ENCODE measurements at regions not wholly inside any gene's neighbourhood (a gene's known extent, or its start where the extent isn't known, plus 50 kb on each side); places are given as distances from the start of the nearest gene placed in this dataset.

- Histone ChIP-seq H3K36me3 (ENCODE audit: insufficient read depth, low read length) (no peaks in the 10 kb centered on the region), H3K9ac (ENCODE audit: low read length) (no peak overlapping the region), H2AFZ (ENCODE audit: low read depth, low read length) (no peak overlapping the region), H3K9me2 (ENCODE audit: insufficient read depth, low read length) (no peaks in the 10 kb centered on the region), H3F3A (ENCODE audit: insufficient read depth, low read length, poor library complexity, severe bottlenecking) (no peaks in the 10 kb centered on the region), H3K9me3 (ENCODE audit: low read length) (no peaks in the 10 kb centered on the region), H3K79me2 (replicated peaks; ENCODE audit: insufficient read depth, low read length) (no peaks in the 10 kb centered on the region), H3K4me2 (ENCODE audit: low read length) (no peak overlapping the region), H3K27ac (ENCODE audit: low read length) (no peak overlapping the region), H3K4me3 (ENCODE audit: low read length) (no peak overlapping the region), H4K20me1 (ENCODE audit: insufficient read depth) (no peaks in the 10 kb centered on the region), H3K27me3 (ENCODE audit: insufficient read depth, low read depth, low read length) (no peaks in the 10 kb centered on the region)
- TF ChIP-seq MXI1 (conservative IDR thresholded peaks at IDR 0.05; ENCODE audit: poor library complexity, severe bottlenecking) (no peak), SMC3 (conservative IDR thresholded peaks at IDR 0.05; ENCODE audit: poor library complexity) (no peak), TAF1 (IDR thresholded peaks at IDR 0.05; ENCODE audit: low read depth) (no peak), EZH2 (IDR thresholded peaks at IDR 0.05; ENCODE audit: borderline replicate concordance, insufficient read depth, low read length, poor library complexity, severe bottlenecking) (no peak), EP300 (conservative IDR thresholded peaks at IDR 0.05; ENCODE audit: poor library complexity, severe bottlenecking) (no peak), RAD21 (conservative IDR thresholded peaks at IDR 0.05) (no peak), POLR2AphosphoS5 (IDR thresholded peaks at IDR 0.05) (no peak), CTCF (IDR thresholded peaks at IDR 0.05; ENCODE audit: poor library complexity, severe bottlenecking) (no peak), REST (IDR thresholded peaks at IDR 0.05; ENCODE audit: borderline replicate concordance) (no peak)
Measured at GRCh38 chr3:88775026-88775690, 332.3 kb upstream of the EPHA3 start.

- Histone ChIP-seq H3K4me3 (ENCODE audit: low read length) (no peak overlapping the region), H3K27me3 (ENCODE audit: insufficient read depth, low read depth, low read length) (no peaks in the 10 kb centered on the region), H3F3A (ENCODE audit: insufficient read depth, low read length, poor library complexity, severe bottlenecking) (no peaks in the 10 kb centered on the region), H3K4me2 (ENCODE audit: low read length) (no peak overlapping the region), H3K9ac (ENCODE audit: low read length) (no peak overlapping the region), H2AFZ (ENCODE audit: low read depth, low read length) (no peak overlapping the region), H3K9me2 (ENCODE audit: insufficient read depth, low read length) (no peaks in the 10 kb centered on the region), H3K9me3 (ENCODE audit: low read length) (no peaks in the 10 kb centered on the region), H4K20me1 (ENCODE audit: insufficient read depth) (no peaks in the 10 kb centered on the region), H3K36me3 (ENCODE audit: insufficient read depth, low read length) (no peaks in the 10 kb centered on the region), H3K27ac (ENCODE audit: low read length) (no peak overlapping the region), H3K79me2 (replicated peaks; ENCODE audit: insufficient read depth, low read length) (no peaks in the 10 kb centered on the region)
- TF ChIP-seq POLR2AphosphoS5 (IDR thresholded peaks at IDR 0.05), result no peak
- no peak for TF ChIP-seq TAF1 (IDR thresholded peaks at IDR 0.05; ENCODE audit: low read depth)
- no peak for TF ChIP-seq MXI1 (conservative IDR thresholded peaks at IDR 0.05; ENCODE audit: poor library complexity, severe bottlenecking)
- TF ChIP-seq EP300 (conservative IDR thresholded peaks at IDR 0.05; ENCODE audit: poor library complexity, severe bottlenecking), result no peak
- no peak for TF ChIP-seq REST (IDR thresholded peaks at IDR 0.05; ENCODE audit: borderline replicate concordance)
- TF ChIP-seq CTCF (IDR thresholded peaks at IDR 0.05; ENCODE audit: poor library complexity, severe bottlenecking), result no peak
- no peak for TF ChIP-seq SMC3 (conservative IDR thresholded peaks at IDR 0.05; ENCODE audit: poor library complexity)
- no peak for TF ChIP-seq EZH2 (IDR thresholded peaks at IDR 0.05; ENCODE audit: borderline replicate concordance, insufficient read depth, low read length, poor library complexity, severe bottlenecking)
- TF ChIP-seq RAD21 (conservative IDR thresholded peaks at IDR 0.05), result no peak
Measured at GRCh38 chr3:88779482-88779881, 327.9 kb upstream of the EPHA3 start.

All from neural cell (in vitro differentiated cells).